Neutrophil (primary cell): ENCODE measurements at regions not wholly inside any gene's neighbourhood (a gene's known extent, or its start where the extent isn't known, plus 50 kb on each side); places are given as distances from the start of the nearest gene placed in this dataset.

Source experiments
- H3K27ac ChIP-seq: fragments of 200-600 bp; sonication (generic); 2 replicates; pipeline ENCODE4 v1.5.1; 2016; ENCODE audit warnings: mild to moderate bottlenecking, moderate library complexity
- H3K27me3 ChIP-seq: fragments of 200-600 bp; sonication (generic); 2 replicates; pipeline ENCODE4 v1.6.0; 2016; ENCODE audit warnings: mild to moderate bottlenecking
- H3K36me3 ChIP-seq: fragments of 200-600 bp; sonication (generic); 2 replicates; pipeline ENCODE4 v1.5.1; 2017
- H3K4me1 ChIP-seq, 2 experiments: fragments of 200-600 bp in 1 of 2; sonication (generic) in 1 of 2; 1 replicate in 1 of 2; 2 replicates in 1 of 2; pipeline versions ENCODE4 v1.5.1 to v1.6.1; 2013 to 2016; ENCODE audit warnings: low read depth in 1 of 2, low read length in 1 of 2, mild to moderate bottlenecking in 1 of 2, moderate library complexity in 1 of 2; ENCODE audit not compliant: control insufficient read depth in 1 of 2, insufficient read depth in 1 of 2
- H3K4me3 ChIP-seq, 2 experiments: fragments of 200-600 bp in 1 of 2; sonication (generic) in 1 of 2; 1 replicate in 1 of 2; 2 replicates in 1 of 2; pipeline ENCODE4 v1.5.1; 2013 to 2016; ENCODE audit warnings: low read depth in 1 of 2, low read length in 1 of 2, mild to moderate bottlenecking in 1 of 2, moderate library complexity in 1 of 2
- H3K9me3 ChIP-seq: fragments of 200-600 bp; sonication (generic); 2 replicates; pipeline ENCODE4 v1.5.1; 2016
- TF ChIP-seq, protein P1 (sequence below): fragments of 200-600 bp; sonication (generic); IDR thresholded peaks from 2 replicates; pipeline ENCODE4 v1.5.1; 2016; ENCODE audit warnings: antibody characterized with exemption

DNA sequence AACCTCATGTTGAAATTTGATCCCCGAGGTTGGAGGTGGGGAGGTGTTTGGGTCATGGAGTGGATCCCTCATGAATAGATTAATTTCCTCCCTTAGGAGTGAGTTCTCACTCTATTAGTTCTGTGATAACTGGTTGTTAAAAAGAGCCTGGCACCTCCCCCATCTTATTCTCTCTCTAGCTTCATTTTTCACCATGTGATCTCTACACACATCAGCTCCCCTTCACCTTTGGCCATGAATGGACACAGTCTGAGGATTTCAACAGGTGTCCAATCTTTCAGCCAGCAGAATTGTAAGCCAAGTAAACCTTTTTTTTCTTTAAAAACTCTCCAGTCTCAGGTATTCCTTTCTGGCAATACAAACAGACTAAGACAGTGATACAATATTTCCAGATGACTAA, 602.0 kb upstream of the FAM98A start:
- Histone ChIP-seq H3K9me3 (no peaks in the 10 kb centered on the region), H3K27me3 (no peaks in the 10 kb centered on the region), H3K4me1 (no peaks in the 10 kb centered on the region), H3K36me3 (no peaks in the 10 kb centered on the region), H3K4me3 (no peak overlapping the region), H3K27ac (no peak overlapping the region)
- TF ChIP-seq, protein P1, sequence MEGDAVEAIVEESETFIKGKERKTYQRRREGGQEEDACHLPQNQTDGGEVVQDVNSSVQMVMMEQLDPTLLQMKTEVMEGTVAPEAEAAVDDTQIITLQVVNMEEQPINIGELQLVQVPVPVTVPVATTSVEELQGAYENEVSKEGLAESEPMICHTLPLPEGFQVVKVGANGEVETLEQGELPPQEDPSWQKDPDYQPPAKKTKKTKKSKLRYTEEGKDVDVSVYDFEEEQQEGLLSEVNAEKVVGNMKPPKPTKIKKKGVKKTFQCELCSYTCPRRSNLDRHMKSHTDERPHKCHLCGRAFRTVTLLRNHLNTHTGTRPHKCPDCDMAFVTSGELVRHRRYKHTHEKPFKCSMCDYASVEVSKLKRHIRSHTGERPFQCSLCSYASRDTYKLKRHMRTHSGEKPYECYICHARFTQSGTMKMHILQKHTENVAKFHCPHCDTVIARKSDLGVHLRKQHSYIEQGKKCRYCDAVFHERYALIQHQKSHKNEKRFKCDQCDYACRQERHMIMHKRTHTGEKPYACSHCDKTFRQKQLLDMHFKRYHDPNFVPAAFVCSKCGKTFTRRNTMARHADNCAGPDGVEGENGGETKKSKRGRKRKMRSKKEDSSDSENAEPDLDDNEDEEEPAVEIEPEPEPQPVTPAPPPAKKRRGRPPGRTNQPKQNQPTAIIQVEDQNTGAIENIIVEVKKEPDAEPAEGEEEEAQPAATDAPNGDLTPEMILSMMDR, result no peak

DNA sequence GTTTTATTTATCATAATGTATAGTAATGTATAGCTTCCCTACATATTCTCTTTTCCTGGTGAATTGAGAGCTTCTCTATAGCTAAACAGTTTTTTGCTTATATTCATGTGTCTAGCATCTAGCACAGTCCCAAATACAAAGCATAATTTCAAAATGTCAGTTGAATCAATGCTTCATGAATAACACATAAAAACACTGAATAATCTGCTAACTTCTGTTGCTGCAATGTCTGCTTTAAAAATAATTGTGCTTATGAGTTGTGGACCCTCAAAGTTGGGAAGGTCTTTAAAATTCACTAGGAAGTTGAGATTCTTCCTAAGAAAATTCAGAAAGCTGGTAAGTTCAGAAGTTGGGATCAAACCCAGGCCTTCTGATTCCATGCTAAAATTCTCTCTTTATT, 600.9 kb upstream of the FAM98A start:
- Histone ChIP-seq H3K36me3 (no peaks in the 10 kb centered on the region), H3K27me3 (no peaks in the 10 kb centered on the region), H3K27ac (no peak overlapping the region), H3K4me1 (no peaks in the 10 kb centered on the region), H3K4me3 (no peak overlapping the region), H3K9me3 (no peaks in the 10 kb centered on the region)
- TF ChIP-seq, protein P1, result no peak

DNA sequence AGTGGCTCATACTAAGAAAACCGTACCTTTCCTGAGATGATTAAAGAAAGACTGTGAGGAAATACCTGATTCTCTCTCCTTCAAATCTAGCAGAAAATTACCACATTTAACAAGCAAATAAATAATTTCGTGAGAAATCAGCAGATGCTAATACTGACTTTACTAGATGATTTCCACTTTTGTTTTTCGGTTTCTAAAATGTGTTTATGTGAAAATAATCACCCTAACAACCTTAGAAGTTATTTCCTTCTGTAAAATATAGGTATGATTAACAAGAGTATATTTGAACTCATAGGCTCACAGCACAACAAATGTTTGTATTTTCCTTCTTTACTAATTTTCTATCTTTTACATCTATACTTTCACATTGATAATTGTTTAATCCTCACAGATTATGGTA, 594.1 kb upstream of the FAM98A start:
- no peaks in the 10 kb centered on the region for H3K4me1 ChIP-seq

DNA sequence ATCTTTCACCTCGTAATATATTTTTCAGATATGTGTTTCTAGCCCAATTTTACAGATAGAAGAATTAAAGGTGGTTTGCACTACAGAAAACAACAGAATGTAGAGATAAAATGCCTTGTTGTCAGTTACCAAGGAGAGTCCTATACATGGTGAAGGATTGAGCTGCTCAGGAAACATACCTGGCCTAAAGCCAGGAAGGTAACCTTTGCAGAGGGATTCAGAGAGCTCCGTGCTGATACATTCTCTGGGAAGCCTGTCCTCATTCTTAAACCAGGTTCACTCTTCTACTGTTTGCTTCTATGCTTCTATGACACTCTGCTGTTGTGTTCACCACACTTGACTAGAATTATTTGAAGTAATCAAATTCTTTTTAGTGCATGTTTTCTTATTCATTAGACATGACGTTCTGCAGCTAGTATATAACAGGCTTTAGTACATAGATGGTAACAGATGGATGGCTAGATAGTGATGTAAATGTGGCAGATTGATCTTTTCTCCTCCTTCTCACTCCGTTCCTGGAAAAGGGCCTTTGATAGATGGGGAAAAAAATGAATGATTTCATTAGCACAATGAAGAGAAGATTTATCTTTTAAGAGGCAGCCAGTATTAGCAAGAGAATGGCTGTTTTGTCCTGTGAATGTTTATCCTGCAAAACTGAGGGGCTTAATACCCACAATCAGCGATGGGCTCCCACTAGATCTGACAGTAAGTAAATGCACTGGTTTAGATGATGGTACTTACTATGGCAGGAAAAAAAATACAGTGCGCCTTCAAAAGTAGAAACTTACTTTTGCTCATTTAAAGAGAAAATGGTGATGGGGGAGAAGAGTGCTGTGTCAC, 589.6 kb upstream of the FAM98A start:
- no peaks in the 10 kb centered on the region for H3K36me3 ChIP-seq
- no peaks in the 10 kb centered on the region for H3K9me3 ChIP-seq
- H3K4me1 ChIP-seq, result no peaks in the 10 kb centered on the region
- TF ChIP-seq, protein P1, result no peak
- H3K27me3 ChIP-seq, result no peaks in the 10 kb centered on the region
- H3K4me3 ChIP-seq, result no peak overlapping the region
- H3K27ac ChIP-seq, result no peak overlapping the region

More for the DNA sequence above, 594.1 kb upstream of the FAM98A start:
- Histone ChIP-seq H3K9me3 (no peaks in the 10 kb centered on the region), H3K27me3 (no peaks in the 10 kb centered on the region), H3K27ac (no peak overlapping the region), H3K36me3 (no peaks in the 10 kb centered on the region), H3K4me3 (no peak overlapping the region)
- TF ChIP-seq, protein P1, result no peak

DNA sequence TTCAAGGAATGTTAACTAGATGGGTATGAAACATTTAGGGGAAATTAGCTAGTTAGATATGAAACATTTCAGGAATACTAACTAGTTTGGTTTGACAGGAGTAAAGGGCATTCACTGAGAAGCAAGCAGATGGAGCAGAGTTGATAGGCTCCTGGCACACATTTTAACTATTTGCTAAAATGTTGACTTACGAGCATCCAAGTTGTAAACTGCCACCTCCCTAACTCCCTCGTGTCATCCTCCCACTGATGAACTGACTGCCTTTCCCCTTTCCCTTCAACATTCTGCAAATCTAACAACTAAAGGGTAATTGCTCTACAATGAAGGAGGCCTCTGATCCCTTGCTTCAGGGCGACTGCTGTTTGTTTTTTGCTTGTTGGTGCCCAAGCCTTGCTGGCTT, 580.4 kb upstream of the FAM98A start:
- no peaks in the 10 kb centered on the region for H3K4me1 ChIP-seq
- TF ChIP-seq, protein P1, result no peak
- H3K36me3 ChIP-seq, result no peaks in the 10 kb centered on the region
- no peak overlapping the region for H3K4me3 ChIP-seq
- H3K27ac ChIP-seq, result no peak overlapping the region
- H3K27me3 ChIP-seq, result no peaks in the 10 kb centered on the region
- H3K9me3 ChIP-seq, result no peaks in the 10 kb centered on the region
